HG03108 (cell line): ENCODE measurements at regions not wholly inside any gene's neighbourhood (a gene's known extent, or its start where the extent isn't known, plus 50 kb on each side); places are given as distances from the start of the nearest gene placed in this dataset.
"Not testable (repeated sequence)": the region's sequence is repeated elsewhere in the genome, so short reads cannot be mapped to it uniquely, and the experiment has no call there.

Source experiments
- ATAC-seq: cut with Tn5 transposase; IDR thresholded peaks from one replicate; pipeline ENCODE4 v1.9.1; 2021; ENCODE audit warnings: moderate library complexity; ENCODE audit not compliant: unreplicated experiment

DNA sequence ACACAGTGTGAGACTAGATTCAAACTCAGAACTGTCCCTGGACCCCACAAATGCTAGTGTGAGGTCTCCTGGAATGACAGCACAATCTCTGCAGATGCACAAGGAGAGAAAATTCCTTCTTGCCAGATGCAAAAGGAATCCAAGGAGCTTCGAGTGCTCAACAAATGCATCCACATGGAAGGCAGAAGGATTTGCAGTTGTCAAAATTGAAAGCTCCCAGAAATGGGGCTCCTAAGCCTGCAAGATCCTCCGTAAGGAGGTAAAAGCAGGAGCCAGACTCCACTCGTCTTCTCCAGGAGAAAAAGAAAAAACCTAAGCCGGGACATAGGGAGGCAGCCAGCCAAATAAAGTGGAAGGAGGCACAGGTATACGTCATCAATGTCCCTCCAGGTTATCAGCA is 355.0 kb upstream of the KLHL29 start:
- ATAC-seq = no peak

- ATAC-seq = no peak
Measured at GRCh38 chr2:23034996-23035395, 350.0 kb upstream of the KLHL29 start.

DNA sequence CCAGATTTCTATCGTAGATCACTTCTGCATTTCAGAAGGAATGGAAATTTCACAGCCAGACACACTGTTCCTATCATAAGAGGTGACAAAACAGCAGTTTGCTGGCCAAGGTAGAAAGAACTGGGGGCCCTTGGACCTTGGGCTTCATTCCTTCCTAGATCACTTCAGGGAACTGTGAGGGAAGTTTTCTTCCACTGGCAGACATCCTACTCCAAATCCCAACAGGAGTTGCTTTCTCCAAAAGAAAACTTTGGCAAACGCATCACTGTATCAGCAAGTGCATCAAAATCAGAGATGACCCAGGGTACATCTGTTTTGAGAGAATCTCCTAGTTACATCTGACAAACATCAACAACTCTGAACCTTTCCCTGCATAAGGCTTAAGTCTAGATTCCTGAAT is 348.4 kb upstream of the KLHL29 start:
- ATAC-seq = no peak

GRCh38 chr2:23037596-23037995 is 347.4 kb upstream of the KLHL29 start:
- no peak for ATAC-seq

GRCh38 chr2:23041443-23041842 is 343.5 kb upstream of the KLHL29 start:
- ATAC-seq = no peak

GRCh38 chr2:23042216-23042906 is 342.6 kb upstream of the KLHL29 start:
- no peak for ATAC-seq

- no peak for ATAC-seq
Measured at GRCh38 chr2:23050388-23050787, 334.6 kb upstream of the KLHL29 start.

GRCh38 chr2:23053601-23054000 is 331.4 kb upstream of the KLHL29 start:
- no peak for ATAC-seq

DNA sequence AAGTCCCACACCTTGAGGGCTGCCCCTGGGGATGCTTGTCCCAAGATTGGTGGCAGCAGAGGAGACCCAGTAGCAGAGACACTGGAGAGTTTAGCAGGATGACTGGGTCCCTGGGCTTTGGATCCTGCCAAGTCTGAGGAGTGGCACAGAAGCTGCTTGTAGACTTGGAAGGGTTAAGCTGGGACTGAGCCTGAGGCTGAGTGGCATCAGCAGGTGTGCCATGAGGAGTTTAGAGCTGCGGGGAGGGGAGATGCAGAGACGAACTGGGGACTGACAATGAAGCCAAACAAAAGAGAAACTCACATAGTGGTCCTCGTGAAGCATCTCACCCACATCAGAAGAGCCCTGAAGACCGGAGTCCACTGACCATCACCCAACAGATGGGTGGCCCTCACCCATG is 329.7 kb upstream of the KLHL29 start:
- no peak for ATAC-seq

GRCh38 chr2:23056846-23057245 is 328.1 kb upstream of the KLHL29 start:
- not testable (repeated sequence) for ATAC-seq

- no peak for ATAC-seq
Measured at GRCh38 chr2:23058435-23058834, 326.5 kb upstream of the KLHL29 start.

GRCh38 chr2:23065210-23065609 is 319.8 kb upstream of the KLHL29 start:
- ATAC-seq = no peak

GRCh38 chr2:23065936-23066335 is 319.0 kb upstream of the KLHL29 start:
- no peak for ATAC-seq

DNA sequence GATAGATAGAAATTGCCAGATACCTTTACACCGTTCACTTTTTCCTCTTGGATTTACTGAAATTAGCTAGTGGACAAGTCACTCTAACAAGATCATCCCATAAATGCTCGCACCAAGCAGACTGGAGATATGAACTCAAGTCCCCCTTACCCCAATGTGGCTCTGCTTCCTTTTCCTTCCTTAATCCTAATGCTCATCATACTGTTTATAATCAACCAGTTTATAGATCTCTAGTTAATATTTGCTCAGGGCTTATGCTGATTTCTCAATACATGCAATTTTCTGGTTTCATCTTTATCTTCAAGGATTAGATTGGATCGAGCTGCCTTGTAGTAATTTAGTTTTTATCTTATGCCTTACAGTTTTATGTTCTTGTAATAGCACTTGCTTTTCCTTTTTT is 318.3 kb upstream of the KLHL29 start:
- no peak for ATAC-seq

- no peak for ATAC-seq
Measured at GRCh38 chr2:23069156-23069555, 315.8 kb upstream of the KLHL29 start.

- no peak for ATAC-seq
Measured at GRCh38 chr2:23069923-23070322, 315.1 kb upstream of the KLHL29 start.

DNA sequence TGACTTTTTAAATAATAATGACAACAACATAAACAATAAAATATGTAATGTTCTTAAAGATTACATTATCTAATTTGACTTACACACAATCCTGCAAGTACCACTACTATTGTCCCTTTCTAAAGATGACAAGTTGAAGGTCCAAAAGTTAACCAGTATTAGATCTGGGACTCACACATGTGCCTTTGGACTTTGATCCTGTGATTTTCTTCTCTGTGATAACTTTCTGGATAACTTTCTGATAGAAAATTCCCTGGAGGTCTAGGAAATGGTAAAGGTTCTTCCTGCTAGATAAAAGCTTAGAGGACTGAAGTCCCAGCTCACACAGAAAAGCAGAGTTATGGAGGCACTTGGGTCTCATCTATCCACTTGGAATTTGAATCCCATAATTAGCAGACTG is 311.9 kb upstream of the KLHL29 start:
- ATAC-seq = no peak

- ATAC-seq = no peak
Measured at GRCh38 chr2:23073671-23074070, 311.3 kb upstream of the KLHL29 start.

DNA sequence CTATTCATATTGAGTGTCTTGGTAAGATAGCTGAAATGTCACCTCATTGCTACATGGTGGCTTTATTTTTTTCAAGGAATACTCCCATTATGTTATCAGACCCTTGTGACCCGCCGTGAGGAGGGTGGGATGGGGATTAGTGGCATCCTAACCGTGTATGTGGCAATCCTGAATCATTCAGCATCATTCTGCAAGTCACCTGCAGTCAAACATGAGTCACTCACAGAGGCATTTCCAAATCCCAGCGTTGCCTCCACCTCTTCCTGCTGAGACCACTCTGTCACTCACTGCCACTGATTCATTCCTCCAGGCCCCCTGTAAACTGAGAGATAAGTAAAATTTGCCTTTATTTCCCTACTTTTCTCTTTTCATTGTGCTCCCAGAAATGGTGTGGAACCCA is 307.4 kb upstream of the KLHL29 start:
- no peak for ATAC-seq

GRCh38 chr2:23078784-23079434 is 306.1 kb upstream of the KLHL29 start:
- ATAC-seq = no peak

GRCh38 chr2:23083966-23084365 is 301.0 kb upstream of the KLHL29 start:
- no peak for ATAC-seq

- no peak for ATAC-seq
Measured at GRCh38 chr2:23091019-23091418, 294.0 kb upstream of the KLHL29 start.

- no peak for ATAC-seq
Measured at GRCh38 chr2:23091900-23092299, 293.1 kb upstream of the KLHL29 start.
